ENCODE measurements at regions not wholly inside any gene's neighbourhood (a gene's known extent, or its start where the extent isn't known, plus 50 kb on each side); places are given as distances from the start of the nearest gene placed in this dataset.

GRCh38 chr5:3393122-3393919 lies 202.3 kb upstream of the IRX1 start:
- no peak for FAIRE-seq

GRCh38 chr5:3392306-3392939 lies 203.2 kb upstream of the IRX1 start:
- FAIRE-seq = no peak

- FAIRE-seq = no peak
These were observed 204.4 kb upstream of the IRX1 start for GRCh38 chr5:3391210-3391609.

GRCh38 chr5:3389471-3390026 lies 206.1 kb upstream of the IRX1 start:
- FAIRE-seq = no peak

GRCh38 chr5:3386637-3387036 lies 209.0 kb upstream of the IRX1 start:
- FAIRE-seq = no peak

GRCh38 chr5:3385991-3386519 lies 209.6 kb upstream of the IRX1 start:
- no peak for FAIRE-seq

- FAIRE-seq = no peak
These were observed 211.1 kb upstream of the IRX1 start for GRCh38 chr5:3384531-3384930.

GRCh38 chr5:3382782-3383181 lies 212.8 kb upstream of the IRX1 start:
- FAIRE-seq = no peak

- no peak for FAIRE-seq
These were observed 213.5 kb upstream of the IRX1 start for GRCh38 chr5:3382151-3382550.

GRCh38 chr5:3381206-3381825 lies 214.3 kb upstream of the IRX1 start:
- FAIRE-seq = no peak

- no peak for FAIRE-seq
These were observed 214.9 kb upstream of the IRX1 start for GRCh38 chr5:3380689-3381088.

GRCh38 chr5:3377831-3378230 lies 217.8 kb upstream of the IRX1 start:
- FAIRE-seq = no peak

GRCh38 chr5:3377176-3377575 lies 218.5 kb upstream of the IRX1 start:
- no peak for FAIRE-seq

GRCh38 chr5:3376611-3377010 lies 219.0 kb upstream of the IRX1 start:
- FAIRE-seq = no peak

GRCh38 chr5:3375586-3376311 lies 219.9 kb upstream of the IRX1 start:
- no peak for FAIRE-seq

- FAIRE-seq = no peak
These were observed 222.2 kb upstream of the IRX1 start for GRCh38 chr5:3373391-3373790.

GRCh38 chr5:3372289-3372688 lies 223.3 kb upstream of the IRX1 start:
- FAIRE-seq = no peak

GRCh38 chr5:3365501-3366215 lies 230.0 kb upstream of the IRX1 start:
- FAIRE-seq = no peak

GRCh38 chr5:3364941-3365340 lies 230.7 kb upstream of the IRX1 start:
- FAIRE-seq = no peak

GRCh38 chr5:3364433-3364832 lies 231.2 kb upstream of the IRX1 start:
- FAIRE-seq = no peak

GRCh38 chr5:3362606-3362910 lies 233.1 kb upstream of the IRX1 start:
- no peak for FAIRE-seq

All from endometrium (tissue), 2 donors.